ENCODE measurements at regions not wholly inside any gene's neighbourhood (a gene's known extent, or its start where the extent isn't known, plus 50 kb on each side); places are given as distances from the start of the nearest gene placed in this dataset.

DNA sequence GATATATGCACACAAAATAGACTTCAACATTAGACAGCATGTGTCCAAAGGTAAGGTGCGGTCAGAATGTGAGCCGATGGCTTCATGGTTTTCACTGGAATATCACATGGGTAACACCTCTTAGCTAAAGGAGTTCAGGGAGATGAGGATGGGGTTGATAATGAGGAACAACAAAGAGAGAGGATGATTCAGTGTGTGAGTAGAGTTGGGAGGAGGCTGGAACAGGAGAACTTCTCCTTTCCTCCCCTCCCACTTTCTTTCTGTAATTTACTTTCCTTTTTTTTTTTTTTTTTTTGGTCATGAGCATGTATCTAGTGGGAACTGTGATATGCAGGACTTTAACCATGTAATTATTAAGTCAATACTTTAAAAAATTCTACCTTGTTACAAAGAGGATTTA, 99.4 kb downstream of the FASLG start:
- H3K27me3 Mint-ChIP-seq (ENCODE audit: low read depth): no peaks in the 10 kb centered on the region
- CTCF ChIA-PET: interaction anchor here (1.0 to 6.8 kb wide), 2 partner anchors 13 to 14 kb away, joined by 3 to 41 read pairs; no protein-coding TSS in a partner anchor
- intact Hi-C loops (cut with micrococcal nuclease): no loop called here
- DNase-seq: no peak
- H3K36me3 Mint-ChIP-seq (ENCODE audit: low read depth): no peaks in the 10 kb centered on the region
- no peaks in the 10 kb centered on the region for H3K9me3 Mint-ChIP-seq
- peaks cover 59% of the 10 kb centered on the region for H3K4me1 Mint-ChIP-seq (ENCODE audit: low read depth)
- H3K27ac Mint-ChIP-seq: no peak overlapping the region
- no peak overlapping the region for H3K4me3 Mint-ChIP-seq

GRCh38 chr1:172760121-172760520, 101.2 kb downstream of the FASLG start:
- Mint-ChIP-seq H3K27me3 (ENCODE audit: low read depth) (no peaks in the 10 kb centered on the region), H3K9me3 (no peaks in the 10 kb centered on the region), H3K4me3 (no peak overlapping the region), H3K36me3 (ENCODE audit: low read depth) (no peaks in the 10 kb centered on the region), H3K27ac (no peak overlapping the region), H3K4me1 (ENCODE audit: low read depth) (peaks cover 64% of the 10 kb centered on the region)
- no peak for DNase-seq
- CTCF ChIA-PET: no interaction called here
- intact Hi-C loops (cut with micrococcal nuclease): loop anchor here (5.0 kb wide), 2 partner anchors 107 to 137 kb away; no protein-coding TSS in a partner anchor

DNA sequence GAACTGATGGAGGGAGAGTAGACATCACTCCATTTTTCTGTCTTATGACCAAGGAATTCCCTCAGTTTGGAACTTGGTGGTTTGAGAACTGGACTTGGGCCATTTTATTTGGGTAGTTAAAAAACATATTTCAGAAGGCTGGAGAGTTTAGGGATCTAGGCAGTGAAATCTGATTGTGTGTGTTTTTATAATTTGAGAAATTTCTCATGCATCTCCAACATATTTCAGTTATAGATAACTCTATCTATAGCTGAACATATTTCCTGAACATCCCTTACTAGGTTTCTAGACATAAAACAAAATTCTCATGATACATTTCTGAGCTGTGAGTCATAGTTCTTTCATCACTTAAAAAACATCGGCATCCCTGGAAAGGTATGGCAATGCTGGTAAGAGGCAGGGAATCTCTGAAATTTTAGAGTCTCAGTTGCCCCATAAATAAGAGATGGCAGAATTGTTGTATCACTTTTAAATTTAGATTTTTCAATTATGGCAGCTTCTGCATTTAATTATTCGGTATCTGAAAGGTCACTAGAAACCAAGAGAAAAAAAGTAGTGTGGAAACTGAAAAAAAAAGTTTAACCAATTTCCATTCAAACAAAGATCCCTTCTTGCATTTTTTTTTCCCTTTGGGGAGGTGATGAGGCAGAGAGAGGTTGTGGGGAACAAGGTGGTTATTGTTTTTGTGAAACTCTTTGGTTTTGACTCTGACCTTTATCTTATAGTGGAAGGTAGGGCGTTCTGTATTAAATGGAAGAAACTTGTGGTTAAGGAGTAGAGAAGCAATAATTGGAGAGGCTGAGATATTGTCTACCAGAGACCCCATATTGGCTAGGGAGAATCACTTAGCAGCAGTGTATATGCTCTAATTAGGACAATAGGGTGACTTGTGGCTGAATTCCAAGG, 102.9 kb downstream of the FASLG start:
- Mint-ChIP-seq H3K9me3 (no peaks in the 10 kb centered on the region), H3K4me3 (no peak overlapping the region), H3K27me3 (ENCODE audit: low read depth) (no peaks in the 10 kb centered on the region), H3K36me3 (ENCODE audit: low read depth) (no peaks in the 10 kb centered on the region), H3K27ac (no peak overlapping the region), H3K4me1 (ENCODE audit: low read depth) (peaks cover 57% of the 10 kb centered on the region)
- DNase-seq: no peak
- intact Hi-C loops (cut with micrococcal nuclease): loop anchor here (5.0 kb wide), 2 partner anchors 105 to 135 kb away; no protein-coding TSS in a partner anchor
- CTCF ChIA-PET: interaction anchor here (0.7 to 3.3 kb wide), 3 partner anchors 16 to 494 kb away, joined by 3 to 15 read pairs (median 3); no protein-coding TSS in a partner anchor

- H3K4me3 Mint-ChIP-seq: no peak overlapping the region
- no peaks in the 10 kb centered on the region for H3K36me3 Mint-ChIP-seq (ENCODE audit: low read depth)
- CTCF ChIA-PET: interaction anchor here (0.6 to 3.3 kb wide), 5 partner anchors 13 to 440 kb away, joined by 3 to 15 read pairs (median 4); no protein-coding TSS in a partner anchor
- no peaks in the 10 kb centered on the region for H3K27me3 Mint-ChIP-seq (ENCODE audit: low read depth)
- H3K4me1 Mint-ChIP-seq (ENCODE audit: low read depth): peaks cover 52% of the 10 kb centered on the region
- intact Hi-C loops (cut with micrococcal nuclease): loop anchor here (5.0 kb wide), 2 partner anchors 104 to 134 kb away; no protein-coding TSS in a partner anchor
- H3K9me3 Mint-ChIP-seq: no peaks in the 10 kb centered on the region
- DNase-seq: no peak
- no peak overlapping the region for H3K27ac Mint-ChIP-seq
These were observed 104.2 kb downstream of the FASLG start for GRCh38 chr1:172763057-172763456.

DNA sequence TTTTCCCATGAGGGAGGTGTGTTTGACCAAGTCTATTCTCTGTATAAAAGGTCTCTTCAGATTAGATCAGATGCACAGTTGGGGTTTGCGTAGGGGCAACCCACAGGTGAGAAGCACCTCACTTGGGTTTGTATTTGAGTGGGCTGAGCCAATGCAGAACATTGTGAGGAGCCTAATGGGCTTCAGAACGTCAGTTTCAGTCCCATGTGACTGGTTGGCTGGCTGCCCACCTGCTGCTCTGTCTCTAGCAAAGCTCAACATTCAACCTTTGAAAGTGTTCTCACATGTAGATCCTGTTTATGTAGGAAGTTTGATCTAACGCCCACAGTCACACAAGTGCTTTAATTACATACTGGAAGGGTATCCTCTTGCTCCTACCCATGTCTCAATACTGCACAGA, 105.5 kb downstream of the FASLG start:
- Mint-ChIP-seq H3K9me3 (no peaks in the 10 kb centered on the region), H3K27ac (no peak overlapping the region), H3K4me3 (no peak overlapping the region), H3K36me3 (ENCODE audit: low read depth) (no peaks in the 10 kb centered on the region), H3K4me1 (ENCODE audit: low read depth) (peaks cover 44% of the 10 kb centered on the region), H3K27me3 (ENCODE audit: low read depth) (no peaks in the 10 kb centered on the region)
- DNase-seq: peak; percentile 47
- intact Hi-C loops (cut with micrococcal nuclease): loop anchor here (5.0 kb wide), 2 partner anchors 103 to 133 kb away; no protein-coding TSS in a partner anchor
- CTCF ChIA-PET: interaction anchor here (0.6 to 3.3 kb wide), 4 partner anchors 12 to 31 kb away, joined by 3 to 15 read pairs (median 4); no protein-coding TSS in a partner anchor

DNA sequence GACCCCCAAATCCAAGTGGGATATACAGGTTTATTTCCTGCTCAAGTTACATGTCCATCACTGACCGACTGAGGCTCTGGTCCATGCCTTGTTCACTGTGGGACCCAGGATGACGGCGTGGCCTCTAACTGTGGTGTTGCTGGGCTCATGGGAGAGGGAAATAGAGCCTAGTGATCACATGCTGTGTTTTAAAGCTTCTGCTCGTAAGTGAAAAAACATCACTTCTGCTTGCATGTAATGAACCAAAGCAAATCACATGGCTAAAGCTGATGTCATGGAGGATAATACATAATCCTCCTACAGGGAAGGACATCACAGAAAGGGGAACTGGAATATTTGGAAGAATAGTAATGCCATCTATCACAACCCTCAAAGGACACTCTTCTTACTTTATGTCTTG, 107.6 kb downstream of the FASLG start:
- no peaks in the 10 kb centered on the region for H3K36me3 Mint-ChIP-seq (ENCODE audit: low read depth)
- CTCF ChIA-PET: interaction anchor here (0.6 to 1.1 kb wide), 2 partner anchors 12 to 53 kb away, joined by 3 to 4 read pairs; no protein-coding TSS in a partner anchor

GRCh38 chr1:172770071-172770470, 111.2 kb downstream of the FASLG start:
- Mint-ChIP-seq H3K4me3 (no peak overlapping the region), H3K27me3 (ENCODE audit: low read depth) (no peaks in the 10 kb centered on the region), H3K36me3 (ENCODE audit: low read depth) (no peaks in the 10 kb centered on the region), H3K9me3 (no peaks in the 10 kb centered on the region), H3K27ac (no peak overlapping the region), H3K4me1 (ENCODE audit: low read depth) (peaks cover 4% of the 10 kb centered on the region)
- CTCF ChIA-PET: no interaction called here
- intact Hi-C loops (cut with micrococcal nuclease): no loop called here
- no peak for DNase-seq

More for the DNA sequence above, 107.6 kb downstream of the FASLG start:
- H3K9me3 Mint-ChIP-seq: no peaks in the 10 kb centered on the region
- H3K27me3 Mint-ChIP-seq (ENCODE audit: low read depth): no peaks in the 10 kb centered on the region
- peaks cover 39% of the 10 kb centered on the region for H3K4me1 Mint-ChIP-seq (ENCODE audit: low read depth)
- no peak overlapping the region for H3K4me3 Mint-ChIP-seq
- intact Hi-C loops (cut with micrococcal nuclease): no loop called here
- no peak for DNase-seq
- H3K27ac Mint-ChIP-seq: no peak overlapping the region

DNA sequence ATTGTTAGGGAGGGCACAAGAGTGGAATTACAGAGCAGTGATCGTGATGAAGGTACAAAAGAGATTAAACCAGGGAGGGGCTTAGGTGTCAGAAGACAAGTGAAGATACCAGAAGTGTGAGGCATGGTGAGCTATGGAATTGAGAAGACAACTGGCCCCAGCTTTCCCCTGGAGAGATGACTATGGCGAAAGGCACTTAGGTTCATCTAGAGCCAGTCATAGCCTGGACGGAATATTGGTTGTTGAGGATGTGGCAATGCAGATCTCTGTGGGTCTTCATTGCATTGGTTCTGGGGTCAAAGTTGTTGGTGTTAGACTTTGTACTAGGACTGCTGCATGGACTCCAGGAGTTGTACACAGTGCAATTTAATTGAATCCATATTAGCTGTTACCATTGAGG, 115.7 kb downstream of the FASLG start:
- CTCF ChIA-PET: interaction anchor here (0.8 to 1.5 kb wide), 2 partner anchors 30 to 428 kb away, joined by 3 to 4 read pairs; no protein-coding TSS in a partner anchor

DNA sequence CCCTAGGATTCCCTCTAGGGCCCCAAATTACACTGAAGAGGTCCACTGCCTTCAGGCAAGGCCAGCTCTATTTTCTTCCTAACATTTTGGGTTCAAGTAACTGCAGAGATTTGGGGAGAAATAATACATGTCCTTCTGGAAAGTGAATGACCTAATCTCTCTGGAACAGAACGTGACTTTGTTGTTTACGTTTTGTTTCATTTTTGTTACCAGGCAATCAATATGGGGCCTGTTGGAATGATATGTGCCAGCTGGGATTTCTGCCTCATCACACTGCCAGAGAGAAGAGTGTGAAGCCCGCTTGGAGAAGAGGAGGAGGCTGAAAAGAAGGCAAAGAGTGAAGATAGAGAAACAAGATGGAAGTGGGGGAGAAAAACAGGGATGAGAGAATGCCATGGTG, 116.7 kb downstream of the FASLG start:
- intact Hi-C loops (cut with micrococcal nuclease): no loop called here
- Mint-ChIP-seq H3K27ac (no peak overlapping the region), H3K36me3 (ENCODE audit: low read depth) (no peaks in the 10 kb centered on the region), H3K4me1 (ENCODE audit: low read depth) (peaks cover 16% of the 10 kb centered on the region), H3K27me3 (ENCODE audit: low read depth) (no peaks in the 10 kb centered on the region), H3K9me3 (no peaks in the 10 kb centered on the region), H3K4me3 (no peak overlapping the region)
- DNase-seq: no peak
- CTCF ChIA-PET: interaction anchor here (0.8 to 1.2 kb wide), 2 partner anchors 12 to 31 kb away, joined by 3 to 4 read pairs; no protein-coding TSS in a partner anchor

More for the DNA sequence above, 115.7 kb downstream of the FASLG start:
- intact Hi-C loops (cut with micrococcal nuclease): no loop called here
- Mint-ChIP-seq H3K27me3 (ENCODE audit: low read depth) (no peaks in the 10 kb centered on the region), H3K27ac (no peak overlapping the region), H3K4me3 (no peak overlapping the region), H3K4me1 (ENCODE audit: low read depth) (peaks cover 13% of the 10 kb centered on the region), H3K9me3 (no peaks in the 10 kb centered on the region), H3K36me3 (ENCODE audit: low read depth) (no peaks in the 10 kb centered on the region)
- DNase-seq: no peak

DNA sequence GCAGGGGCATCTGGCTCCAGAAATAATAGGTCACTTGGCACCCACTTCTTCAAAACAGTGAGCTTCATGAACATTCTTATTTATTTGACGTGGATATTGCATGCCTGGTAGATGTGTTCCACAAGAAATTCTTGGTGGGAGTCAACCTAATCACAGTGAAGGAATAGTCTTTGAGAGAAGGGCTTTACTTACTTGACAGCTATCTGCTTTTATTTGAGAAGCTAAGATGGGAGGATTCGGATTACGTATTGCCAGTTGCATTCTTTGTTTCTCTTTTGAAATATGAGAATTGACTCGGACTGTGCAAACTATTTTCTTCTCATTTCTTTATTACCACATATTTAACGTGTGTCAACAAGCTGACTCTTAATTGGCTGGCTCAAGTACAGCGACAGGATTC, 117.2 kb downstream of the FASLG start:
- Mint-ChIP-seq H3K4me3 (no peak overlapping the region), H3K27me3 (ENCODE audit: low read depth) (no peaks in the 10 kb centered on the region)

GRCh38 chr1:172777767-172778166, 118.9 kb downstream of the FASLG start:
- Mint-ChIP-seq H3K9me3 (peaks cover 1% of the 10 kb centered on the region), H3K4me1 (ENCODE audit: low read depth) (peaks cover 16% of the 10 kb centered on the region), H3K27me3 (ENCODE audit: low read depth) (no peaks in the 10 kb centered on the region), H3K4me3 (no peak overlapping the region), H3K36me3 (ENCODE audit: low read depth) (no peaks in the 10 kb centered on the region), H3K27ac (no peak overlapping the region)
- intact Hi-C loops (cut with micrococcal nuclease): loop anchor here (1.0 to 2.0 kb wide), 3 partner anchors 61 to 189 kb away; no protein-coding TSS in a partner anchor
- no peak for DNase-seq
- CTCF ChIA-PET: interaction anchor here (1.3 to 2.2 kb wide), 4 partner anchors 16 to 425 kb away, joined by 7 to 16 read pairs (median 11); no protein-coding TSS in a partner anchor

More for the DNA sequence above, 117.2 kb downstream of the FASLG start:
- H3K9me3 Mint-ChIP-seq: no peaks in the 10 kb centered on the region
- no peaks in the 10 kb centered on the region for H3K36me3 Mint-ChIP-seq (ENCODE audit: low read depth)
- intact Hi-C loops (cut with micrococcal nuclease): no loop called here
- no peak overlapping the region for H3K27ac Mint-ChIP-seq
- no peak for DNase-seq
- H3K4me1 Mint-ChIP-seq (ENCODE audit: low read depth): peaks cover 16% of the 10 kb centered on the region
- CTCF ChIA-PET: interaction anchor here (1.2 kb wide), 1 partner anchor 13 kb away, joined by 4 read pairs; no protein-coding TSS in a partner anchor
